ENCODE measurements at regions not wholly inside any gene's neighbourhood (a gene's known extent, or its start where the extent isn't known, plus 50 kb on each side); places are given as distances from the start of the nearest gene placed in this dataset.

GRCh38 chr2:120982598-120982997 is 246.9 kb downstream of the GLI2 start:
- TF ChIP-seq POLR2A (IDR thresholded peaks at IDR 0.05) (no peak), CTCF (IDR thresholded peaks at IDR 0.05) (no peak)
